SW 1271 (cell line): ENCODE measurements at regions not wholly inside any gene's neighbourhood (a gene's known extent, or its start where the extent isn't known, plus 50 kb on each side); places are given as distances from the start of the nearest gene placed in this dataset.
A peak's percentile ranks its signal among the peaks of the same experiment; 100 is the strongest.

ENCODE experiments used
- DNase-seq, 2 experiments: peaks; one replicate each; lab custom pipeline; 2025; lab: John Stamatoyannopoulos, UW

GRCh38 chr10:29857843-29858701 lies 201.3 kb downstream of the JCAD start:
- peak in 1 of 2 experiments; percentile 90 for DNase-seq

GRCh38 chr10:29856295-29856694 lies 203.1 kb downstream of the JCAD start:
- no peak for DNase-seq

- DNase-seq, result no peak
Observed at GRCh38 chr10:29853913-29854312, 205.5 kb downstream of the JCAD start.

GRCh38 chr10:29851241-29851640 lies 208.1 kb downstream of the JCAD start:
- DNase-seq, result no peak

GRCh38 chr10:29850371-29850770 lies 209.0 kb downstream of the JCAD start:
- DNase-seq, result no peak

GRCh38 chr10:29849886-29850285 lies 209.5 kb downstream of the JCAD start:
- DNase-seq, result no peak

GRCh38 chr10:29849126-29849833 lies 210.1 kb downstream of the JCAD start:
- peak in 1 of 2 experiments; percentile 58 for DNase-seq

- no peak for DNase-seq
Observed at GRCh38 chr10:29846881-29847280, 212.1 kb upstream of the SVIL start.

GRCh38 chr10:29845166-29845565 lies 210.4 kb upstream of the SVIL start:
- no peak for DNase-seq

- DNase-seq, result no peak
Observed at GRCh38 chr10:29843143-29843542, 208.4 kb upstream of the SVIL start.

GRCh38 chr10:29841724-29842649 lies 207.2 kb upstream of the SVIL start:
- peak in 1 of 2 experiments; percentile 41 for DNase-seq

- DNase-seq, result no peak
Observed at GRCh38 chr10:29840516-29841276, 205.9 kb upstream of the SVIL start.

- DNase-seq, result no peak
Observed at GRCh38 chr10:29839826-29840515, 205.2 kb upstream of the SVIL start.

GRCh38 chr10:29838539-29838938 lies 203.8 kb upstream of the SVIL start:
- no peak for DNase-seq

- no peak for DNase-seq
Observed at GRCh38 chr10:29837586-29837985, 202.8 kb upstream of the SVIL start.

GRCh38 chr10:29836396-29836795 lies 201.6 kb upstream of the SVIL start:
- no peak for DNase-seq

- DNase-seq, result no peak
Observed at GRCh38 chr10:29835055-29835454, 200.3 kb upstream of the SVIL start.

GRCh38 chr10:29830531-29831512 lies 196.1 kb upstream of the SVIL start:
- DNase-seq, result no peak

GRCh38 chr10:29829776-29830175 lies 195.0 kb upstream of the SVIL start:
- no peak for DNase-seq

- DNase-seq, result no peak
Observed at GRCh38 chr10:29828956-29829355, 194.2 kb upstream of the SVIL start.
